Neural cell (in vitro differentiated cells): ENCODE measurements at regions not wholly inside any gene's neighbourhood (a gene's known extent, or its start where the extent isn't known, plus 50 kb on each side); places are given as distances from the start of the nearest gene placed in this dataset.

Source experiments
- H2AFZ ChIP-seq: fragments of 200-600, 300-800 bp; sonication (generic), shearing (Covaris generic); 2 replicates; pipeline ENCODE4 v1.6.0; 2014; ENCODE audit warnings: low read depth, mild to moderate bottlenecking, antibody characterized with exemption, low read length, moderate library complexity
- H3F3A ChIP-seq: fragments of 200-600 bp; shearing (Covaris generic); 2 replicates; pipeline ENCODE4 v1.6.1; 2016; ENCODE audit warnings: mild to moderate bottlenecking, moderate library complexity, mixed read lengths, antibody characterized with exemption, low read length; ENCODE audit not compliant: insufficient read depth, poor library complexity, severe bottlenecking
- H3K27ac ChIP-seq: fragments of 200-600, 300-800 bp; sonication (generic), shearing (Covaris generic); 2 replicates; pipeline ENCODE4 v1.5.1; 2014; ENCODE audit warnings: mild to moderate bottlenecking, low read length, moderate library complexity
- H3K27me3 ChIP-seq: fragments of 300-800, 200-600 bp; sonication (generic), shearing (Covaris generic); 2 replicates; pipeline ENCODE4 v1.6.0; 2014; ENCODE audit warnings: mild to moderate bottlenecking, low read depth, low read length, moderate library complexity; ENCODE audit not compliant: insufficient read depth
- H3K36me3 ChIP-seq: fragments of 300-800, 200-600 bp; sonication (generic), shearing (Covaris generic); 2 replicates; pipeline ENCODE4 v1.5.1; 2014; ENCODE audit warnings: mild to moderate bottlenecking, antibody characterized with exemption, low read length, moderate library complexity; ENCODE audit not compliant: insufficient read depth
- H3K4me2 ChIP-seq: fragments of 300-800, 200-600 bp; sonication (generic), shearing (Covaris generic); 2 replicates; pipeline ENCODE4 v1.6.0; 2014; ENCODE audit warnings: mild to moderate bottlenecking, low read length
- H3K4me3 ChIP-seq: fragments of 300-800, 200-600 bp; sonication (generic), shearing (Covaris generic); 2 replicates; pipeline ENCODE4 v1.5.1; 2014; ENCODE audit warnings: mild to moderate bottlenecking, low read length, moderate library complexity
- H3K79me2 ChIP-seq: fragments of 200-600 bp; shearing (Covaris generic); replicated peaks from 2 replicates; pipeline ENCODE4 v1.6.0; 2014; ENCODE audit warnings: mild to moderate bottlenecking, low read length, moderate library complexity; ENCODE audit not compliant: insufficient read depth
- H3K9ac ChIP-seq: fragments of 300-800, 200-600 bp; sonication (generic), shearing (Covaris generic); 2 replicates; pipeline ENCODE4 v1.6.1; 2016; ENCODE audit warnings: mild to moderate bottlenecking, low read length, mixed read lengths
- H3K9me2 ChIP-seq: fragments of 200-600 bp; shearing (Covaris generic); 2 replicates; pipeline ENCODE4 v1.6.1; 2016; ENCODE audit warnings: mild to moderate bottlenecking, low read length, mixed read lengths; ENCODE audit not compliant: insufficient read depth
- H3K9me3 ChIP-seq: fragments of 200-600, 300-800 bp; sonication (generic), shearing (Covaris generic); 2 replicates; pipeline ENCODE4 v1.6.1; 2016; ENCODE audit warnings: mild to moderate bottlenecking, mixed run types, low read length, moderate library complexity, mixed read lengths
- H4K20me1 ChIP-seq: fragments of 200-600 bp; shearing (Covaris generic); 2 replicates; pipeline ENCODE4 v1.6.1; 2016; ENCODE audit warnings: mild to moderate bottlenecking, mixed run types; ENCODE audit not compliant: insufficient read depth
- EP300 ChIP-seq: fragments of 450-650 bp; conservative IDR thresholded peaks from 2 replicates; pipeline ENCODE4 v1.6.1; 2014; ENCODE audit warnings: antibody characterized with exemption, mild to moderate bottlenecking, moderate library complexity; ENCODE audit not compliant: poor library complexity, severe bottlenecking
- EZH2 ChIP-seq: fragments of 200-600, 300-800 bp; shearing (Covaris generic), sonication (generic); IDR thresholded peaks from 2 replicates; pipeline ENCODE4 v1.6.1; 2014; ENCODE audit warnings: antibody characterized with exemption, low read length, borderline replicate concordance, mild to moderate bottlenecking; ENCODE audit not compliant: insufficient read depth, poor library complexity, severe bottlenecking
- MXI1 ChIP-seq: fragments of 450-650 bp; conservative IDR thresholded peaks from 2 replicates; pipeline ENCODE4 v1.6.1; 2014; ENCODE audit warnings: antibody characterized with exemption, mild to moderate bottlenecking; ENCODE audit not compliant: poor library complexity, severe bottlenecking
- POLR2AphosphoS5 ChIP-seq: IDR thresholded peaks from 2 replicates; pipeline ENCODE4 v1.6.1; 2012
- RAD21 ChIP-seq: fragments of 450-650 bp; conservative IDR thresholded peaks from 2 replicates; pipeline ENCODE4 v1.6.1; 2014; ENCODE audit warnings: antibody characterized with exemption, mild to moderate bottlenecking, moderate library complexity
- SMC3 ChIP-seq: fragments of 450-650 bp; conservative IDR thresholded peaks from 2 replicates; pipeline ENCODE4 v1.6.1; 2014; ENCODE audit warnings: antibody characterized with exemption, mild to moderate bottlenecking, moderate library complexity; ENCODE audit not compliant: poor library complexity
- TAF1 ChIP-seq: IDR thresholded peaks from 2 replicates; pipeline ENCODE4 v1.6.1; 2012; ENCODE audit warnings: low read depth
- TF ChIP-seq, protein P1 (sequence below): IDR thresholded peaks from 2 replicates; pipeline ENCODE4 v1.6.1; 2012; ENCODE audit warnings: borderline replicate concordance
- TF ChIP-seq, protein P2 (sequence below): fragments of 450-650 bp; IDR thresholded peaks from 2 replicates; pipeline ENCODE4 v1.5.1; 2014; ENCODE audit warnings: antibody characterized with exemption, mild to moderate bottlenecking, moderate library complexity; ENCODE audit not compliant: poor library complexity, severe bottlenecking

DNA sequence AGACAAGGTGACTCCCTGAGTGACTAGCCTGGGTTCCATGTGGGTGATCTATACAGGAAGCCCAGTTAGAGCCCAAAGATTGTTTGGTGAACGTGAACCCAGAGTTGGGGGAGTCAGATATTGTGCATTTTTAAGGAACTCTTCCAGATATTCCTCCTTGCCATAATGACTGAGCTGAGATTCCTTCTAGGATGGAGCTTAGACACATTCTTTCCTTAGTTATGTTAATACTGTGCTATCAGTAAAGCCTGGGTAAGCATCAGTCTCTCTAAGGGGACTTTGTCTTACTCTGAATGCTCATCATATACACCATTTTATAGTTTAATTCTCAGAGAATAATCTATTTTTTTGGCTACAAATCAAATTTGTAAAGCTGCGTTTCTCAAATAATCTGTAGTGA, 68.1 kb downstream of the FOXB2 start:
- no peaks in the 10 kb centered on the region for H3F3A ChIP-seq
- no peak overlapping the region for H3K4me2 ChIP-seq
- H3K36me3 ChIP-seq: no peaks in the 10 kb centered on the region
- no peak overlapping the region for H2AFZ ChIP-seq
- H3K9me2 ChIP-seq: no peaks in the 10 kb centered on the region
- H3K27me3 ChIP-seq: no peaks in the 10 kb centered on the region
- no peak overlapping the region for H3K9ac ChIP-seq
- no peaks in the 10 kb centered on the region for H4K20me1 ChIP-seq
- H3K4me3 ChIP-seq: no peak overlapping the region
- H3K27ac ChIP-seq: no peak overlapping the region
- no peaks in the 10 kb centered on the region for H3K9me3 ChIP-seq
- H3K79me2 ChIP-seq: no peaks in the 10 kb centered on the region
- TF ChIP-seq SMC3 (no peak), TAF1 (no peak), RAD21 (no peak), EP300 (no peak), POLR2AphosphoS5 (no peak), EZH2 (no peak), MXI1 (no peak)
- TF ChIP-seq, protein P1, sequence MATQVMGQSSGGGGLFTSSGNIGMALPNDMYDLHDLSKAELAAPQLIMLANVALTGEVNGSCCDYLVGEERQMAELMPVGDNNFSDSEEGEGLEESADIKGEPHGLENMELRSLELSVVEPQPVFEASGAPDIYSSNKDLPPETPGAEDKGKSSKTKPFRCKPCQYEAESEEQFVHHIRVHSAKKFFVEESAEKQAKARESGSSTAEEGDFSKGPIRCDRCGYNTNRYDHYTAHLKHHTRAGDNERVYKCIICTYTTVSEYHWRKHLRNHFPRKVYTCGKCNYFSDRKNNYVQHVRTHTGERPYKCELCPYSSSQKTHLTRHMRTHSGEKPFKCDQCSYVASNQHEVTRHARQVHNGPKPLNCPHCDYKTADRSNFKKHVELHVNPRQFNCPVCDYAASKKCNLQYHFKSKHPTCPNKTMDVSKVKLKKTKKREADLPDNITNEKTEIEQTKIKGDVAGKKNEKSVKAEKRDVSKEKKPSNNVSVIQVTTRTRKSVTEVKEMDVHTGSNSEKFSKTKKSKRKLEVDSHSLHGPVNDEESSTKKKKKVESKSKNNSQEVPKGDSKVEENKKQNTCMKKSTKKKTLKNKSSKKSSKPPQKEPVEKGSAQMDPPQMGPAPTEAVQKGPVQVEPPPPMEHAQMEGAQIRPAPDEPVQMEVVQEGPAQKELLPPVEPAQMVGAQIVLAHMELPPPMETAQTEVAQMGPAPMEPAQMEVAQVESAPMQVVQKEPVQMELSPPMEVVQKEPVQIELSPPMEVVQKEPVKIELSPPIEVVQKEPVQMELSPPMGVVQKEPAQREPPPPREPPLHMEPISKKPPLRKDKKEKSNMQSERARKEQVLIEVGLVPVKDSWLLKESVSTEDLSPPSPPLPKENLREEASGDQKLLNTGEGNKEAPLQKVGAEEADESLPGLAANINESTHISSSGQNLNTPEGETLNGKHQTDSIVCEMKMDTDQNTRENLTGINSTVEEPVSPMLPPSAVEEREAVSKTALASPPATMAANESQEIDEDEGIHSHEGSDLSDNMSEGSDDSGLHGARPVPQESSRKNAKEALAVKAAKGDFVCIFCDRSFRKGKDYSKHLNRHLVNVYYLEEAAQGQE: no peak

DNA sequence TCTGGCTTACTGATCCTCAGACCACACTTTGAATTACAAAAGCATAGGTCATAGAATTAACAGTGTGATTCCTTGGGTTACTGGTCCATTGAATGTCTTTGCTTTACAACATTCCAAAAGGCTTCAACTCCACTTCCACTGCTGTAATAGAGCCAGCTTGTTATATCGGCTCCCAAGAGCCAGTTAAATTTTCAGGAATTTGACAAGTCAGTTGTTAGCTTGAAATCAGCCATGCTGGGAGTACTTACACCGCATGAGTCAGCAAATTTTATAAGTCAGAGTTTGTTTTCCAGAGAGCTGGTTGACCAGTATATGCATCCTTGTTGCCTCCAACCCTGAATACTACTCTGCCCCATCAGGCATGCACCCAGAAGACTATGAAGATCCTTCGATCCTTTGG, 73.1 kb downstream of the FOXB2 start:
- H3K79me2 ChIP-seq: no peaks in the 10 kb centered on the region
- H3K9ac ChIP-seq: no peak overlapping the region
- H3F3A ChIP-seq: no peaks in the 10 kb centered on the region
- H3K27me3 ChIP-seq: no peaks in the 10 kb centered on the region
- no peak overlapping the region for H3K4me3 ChIP-seq
- H3K27ac ChIP-seq: no peak overlapping the region
- H4K20me1 ChIP-seq: no peaks in the 10 kb centered on the region
- no peaks in the 10 kb centered on the region for H3K9me3 ChIP-seq
- no peak overlapping the region for H2AFZ ChIP-seq
- TF ChIP-seq TAF1 (no peak), SMC3 (no peak), EP300 (no peak), MXI1 (no peak), POLR2AphosphoS5 (no peak), EZH2 (no peak), RAD21 (no peak)
- TF ChIP-seq, protein P2, sequence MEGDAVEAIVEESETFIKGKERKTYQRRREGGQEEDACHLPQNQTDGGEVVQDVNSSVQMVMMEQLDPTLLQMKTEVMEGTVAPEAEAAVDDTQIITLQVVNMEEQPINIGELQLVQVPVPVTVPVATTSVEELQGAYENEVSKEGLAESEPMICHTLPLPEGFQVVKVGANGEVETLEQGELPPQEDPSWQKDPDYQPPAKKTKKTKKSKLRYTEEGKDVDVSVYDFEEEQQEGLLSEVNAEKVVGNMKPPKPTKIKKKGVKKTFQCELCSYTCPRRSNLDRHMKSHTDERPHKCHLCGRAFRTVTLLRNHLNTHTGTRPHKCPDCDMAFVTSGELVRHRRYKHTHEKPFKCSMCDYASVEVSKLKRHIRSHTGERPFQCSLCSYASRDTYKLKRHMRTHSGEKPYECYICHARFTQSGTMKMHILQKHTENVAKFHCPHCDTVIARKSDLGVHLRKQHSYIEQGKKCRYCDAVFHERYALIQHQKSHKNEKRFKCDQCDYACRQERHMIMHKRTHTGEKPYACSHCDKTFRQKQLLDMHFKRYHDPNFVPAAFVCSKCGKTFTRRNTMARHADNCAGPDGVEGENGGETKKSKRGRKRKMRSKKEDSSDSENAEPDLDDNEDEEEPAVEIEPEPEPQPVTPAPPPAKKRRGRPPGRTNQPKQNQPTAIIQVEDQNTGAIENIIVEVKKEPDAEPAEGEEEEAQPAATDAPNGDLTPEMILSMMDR: no peak
- TF ChIP-seq, protein P1: no peak
- H3K4me2 ChIP-seq: no peak overlapping the region
- H3K9me2 ChIP-seq: no peaks in the 10 kb centered on the region
- no peaks in the 10 kb centered on the region for H3K36me3 ChIP-seq
